SK-N-SH (cell line): ENCODE measurements at regions not wholly inside any gene's neighbourhood (a gene's known extent, or its start where the extent isn't known, plus 50 kb on each side); places are given as distances from the start of the nearest gene placed in this dataset.

Source experiments
- CTCF ChIP-seq: fragments of 200-600 bp; sonication (generic); IDR thresholded peaks from 2 replicates; pipeline ENCODE4 v1.6.1; 2017; ENCODE audit warnings: antibody characterized with exemption, mild to moderate bottlenecking, moderate library complexity
- FOXM1 ChIP-seq: IDR thresholded peaks from 2 replicates; pipeline ENCODE4 v1.4.0; 2012; ENCODE audit warnings: low read depth, mild to moderate bottlenecking
- GABPA ChIP-seq: IDR thresholded peaks from 2 replicates; pipeline ENCODE4 v1.4.0; 2012; ENCODE audit warnings: low read depth, mild to moderate bottlenecking
- GATA2 ChIP-seq: sonication (generic); formaldehyde crosslinking; IDR thresholded peaks from 2 replicates; pipeline ENCODE4 v1.5.0; 2020; ENCODE audit warnings: mild to moderate bottlenecking, missing genetic modification reagents
- JUND ChIP-seq: IDR thresholded peaks from 2 replicates; pipeline ENCODE4 v1.4.0; 2012
- MAX ChIP-seq: IDR thresholded peaks from 2 replicates; pipeline ENCODE4 v1.4.0; 2012; ENCODE audit warnings: low read depth
- NFIC ChIP-seq: IDR thresholded peaks from 2 replicates; pipeline ENCODE4 v1.4.0; 2012; ENCODE audit warnings: borderline replicate concordance
- POLR2AphosphoS5 ChIP-seq: IDR thresholded peaks from 2 replicates; pipeline ENCODE4 v1.6.1; 2012; ENCODE audit warnings: low read depth, low read length
- RAD21 ChIP-seq: IDR thresholded peaks from 2 replicates; pipeline ENCODE4 v1.6.1; 2012; ENCODE audit warnings: mild to moderate bottlenecking, low read length
- REST ChIP-seq: IDR thresholded peaks from 2 replicates; pipeline ENCODE4 v1.6.1; 2012; ENCODE audit warnings: mild to moderate bottlenecking, low read depth, low read length, moderate library complexity
- RFX5 ChIP-seq: IDR thresholded peaks from 2 replicates; pipeline ENCODE4 v1.6.1; 2012; ENCODE audit warnings: mild to moderate bottlenecking, improper control_type of control experiment, low read length
- SMC3 ChIP-seq: IDR thresholded peaks from 2 replicates; pipeline ENCODE4 v1.6.1; 2012; ENCODE audit warnings: low read depth, low read length, improper control_type of control experiment

GRCh38 chr2:224253464-224253863, 148.4 kb downstream of the FAM124B start:
- no peak for TF ChIP-seq CTCF
- TF ChIP-seq GATA2 (CRISPR knock-in tag), result no peak
- TF ChIP-seq RFX5, result no peak
- no peak for TF ChIP-seq NFIC
- TF ChIP-seq MAX, result no peak
- TF ChIP-seq RAD21, result no peak
- TF ChIP-seq GABPA, result no peak
- TF ChIP-seq FOXM1, result no peak
- TF ChIP-seq SMC3, result no peak
- TF ChIP-seq POLR2AphosphoS5, result no peak
- no peak for TF ChIP-seq REST
- TF ChIP-seq JUND, result no peak
